Muscle layer of colon (tissue), 2 donors: ENCODE measurements at regions not wholly inside any gene's neighbourhood (a gene's known extent, or its start where the extent isn't known, plus 50 kb on each side); places are given as distances from the start of the nearest gene placed in this dataset.

Experiments
- H3K27ac ChIP-seq: one replicate; pipeline ENCODE4 v1.7.0; 2013; ENCODE audit warnings: low read depth, mild to moderate bottlenecking, low read length, moderate library complexity
- H3K27me3 ChIP-seq, 2 donors: one replicate each; pipeline ENCODE4 v1.7.0; 2013; ENCODE audit warnings: low read length in 2 of 2, mild to moderate bottlenecking in 2 of 2; ENCODE audit not compliant: insufficient read depth in 2 of 2, control insufficient read depth in 1 of 2
- H3K36me3 ChIP-seq: one replicate; pipeline ENCODE4 v1.7.0; 2013; ENCODE audit warnings: mild to moderate bottlenecking, low read length; ENCODE audit not compliant: insufficient read depth
- H3K4me1 ChIP-seq: one replicate; pipeline ENCODE4 v1.7.0; 2013; ENCODE audit warnings: mild to moderate bottlenecking, low read length; ENCODE audit not compliant: insufficient read depth
- H3K4me3 ChIP-seq, 2 donors: one replicate each; pipeline ENCODE4 v1.7.0; 2013; ENCODE audit warnings: low read length in 2 of 2, low read depth in 1 of 2, mild to moderate bottlenecking in 1 of 2, moderate library complexity in 1 of 2
- H3K9ac ChIP-seq: one replicate; pipeline ENCODE4 v1.7.0; 2013; ENCODE audit warnings: low read length
- H3K9me3 ChIP-seq: one replicate; pipeline ENCODE4 v1.7.0; 2013; ENCODE audit warnings: mild to moderate bottlenecking, low read length
- donor health status: abdominal sarcoma.
- donor health status: Adenocarcinoma of cecum.

DNA sequence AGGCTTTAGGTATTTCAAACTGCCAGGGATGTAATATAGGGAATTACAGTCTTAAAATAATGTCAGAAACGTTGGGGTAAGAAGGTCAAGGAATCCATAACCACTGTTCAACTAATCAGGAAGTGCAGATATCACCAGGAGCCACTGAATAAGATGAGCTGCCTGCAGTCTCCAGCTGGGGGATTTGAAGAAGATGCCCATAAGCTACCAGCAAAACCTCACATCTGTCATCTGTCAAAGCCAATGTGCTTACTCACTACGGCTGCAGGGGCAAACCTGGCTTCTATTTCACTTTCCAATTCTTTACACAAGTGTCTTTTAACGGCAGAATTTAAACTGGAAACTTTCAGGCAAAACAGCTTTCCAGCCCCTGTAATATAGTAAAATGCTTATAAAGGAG lies 1410.1 kb upstream of the ATXN8OS start:
- H3K27me3 ChIP-seq = no peaks in the 10 kb centered on the region
- H3K9me3 ChIP-seq = no peaks in the 10 kb centered on the region
- H3K36me3 ChIP-seq = no peaks in the 10 kb centered on the region
- no peak overlapping the region for H3K4me3 ChIP-seq
- no peak overlapping the region for H3K27ac ChIP-seq
- no peak overlapping the region for H3K9ac ChIP-seq
- no peaks in the 10 kb centered on the region for H3K4me1 ChIP-seq

DNA sequence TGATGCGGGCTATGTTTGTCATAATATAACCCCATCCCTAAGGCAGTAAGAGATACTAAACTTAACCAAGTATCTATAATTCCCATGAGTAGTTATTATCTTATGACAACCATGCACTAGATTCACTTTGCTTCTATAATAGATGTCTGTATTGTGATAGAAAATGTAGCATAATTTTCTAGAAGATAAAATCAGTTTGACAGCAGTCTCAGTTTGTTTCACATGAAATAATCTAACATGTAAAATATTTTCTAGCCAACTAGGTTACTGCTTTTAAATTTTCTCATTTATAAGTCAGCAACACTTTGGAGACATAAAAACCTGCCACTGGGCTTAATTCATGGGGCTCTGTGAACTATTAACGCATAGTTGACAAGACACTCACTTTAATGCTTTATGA lies 1410.7 kb upstream of the ATXN8OS start:
- no peaks in the 10 kb centered on the region for H3K9me3 ChIP-seq
- no peak overlapping the region for H3K4me3 ChIP-seq
- H3K27me3 ChIP-seq = no peaks in the 10 kb centered on the region
- H3K36me3 ChIP-seq = no peaks in the 10 kb centered on the region
- H3K4me1 ChIP-seq = no peaks in the 10 kb centered on the region
- H3K9ac ChIP-seq = no peak overlapping the region
- no peak overlapping the region for H3K27ac ChIP-seq

DNA sequence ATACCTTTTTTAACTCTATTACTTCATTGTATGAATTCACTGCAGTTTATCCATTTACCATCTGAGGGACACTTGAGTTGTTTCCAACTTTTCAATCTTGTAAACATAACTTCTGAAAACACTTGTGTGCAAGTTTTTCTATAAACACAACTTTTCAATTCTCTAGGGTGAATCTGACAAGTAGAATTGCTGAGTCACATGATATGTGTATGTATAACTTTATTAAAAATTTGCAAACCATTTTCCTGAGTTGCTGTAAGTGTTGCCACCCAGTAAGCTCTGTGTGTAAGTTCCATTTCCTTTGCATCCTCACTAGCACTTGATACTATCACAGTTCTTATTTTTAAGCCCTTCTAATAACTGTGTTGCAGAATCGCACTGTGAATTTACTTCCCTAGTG lies 1415.6 kb upstream of the ATXN8OS start:
- Histone ChIP-seq H3K4me1 (no peaks in the 10 kb centered on the region), H3K9me3 (no peaks in the 10 kb centered on the region), H3K9ac (no peak overlapping the region), H3K36me3 (no peaks in the 10 kb centered on the region), H3K4me3 (no peak overlapping the region), H3K27ac (no peak overlapping the region), H3K27me3 (no peaks in the 10 kb centered on the region)

DNA sequence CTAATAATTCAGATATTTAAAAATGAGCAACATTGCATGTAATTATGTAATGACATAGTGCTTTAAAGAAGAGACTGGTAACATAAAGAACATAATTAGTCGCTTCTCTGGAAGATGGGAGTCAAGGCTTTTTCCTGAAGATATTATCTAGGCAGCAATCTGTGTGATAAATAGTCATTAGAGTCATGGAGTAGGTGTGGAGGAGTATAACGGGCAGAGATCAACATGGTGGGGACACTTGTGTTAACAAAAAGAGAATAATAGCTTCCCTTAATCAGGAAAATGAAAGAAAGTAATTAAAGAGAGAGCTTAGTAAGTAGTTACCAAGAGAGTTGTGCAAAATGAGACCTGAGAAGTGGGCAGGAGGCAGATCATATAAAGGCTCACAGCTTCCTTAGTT lies 1417.1 kb upstream of the ATXN8OS start:
- no peaks in the 10 kb centered on the region for H3K36me3 ChIP-seq
- no peak overlapping the region for H3K4me3 ChIP-seq
- no peaks in the 10 kb centered on the region for H3K4me1 ChIP-seq
- no peak overlapping the region for H3K9ac ChIP-seq
- no peaks in the 10 kb centered on the region for H3K27me3 ChIP-seq
- H3K27ac ChIP-seq = no peak overlapping the region
- H3K9me3 ChIP-seq = no peaks in the 10 kb centered on the region

DNA sequence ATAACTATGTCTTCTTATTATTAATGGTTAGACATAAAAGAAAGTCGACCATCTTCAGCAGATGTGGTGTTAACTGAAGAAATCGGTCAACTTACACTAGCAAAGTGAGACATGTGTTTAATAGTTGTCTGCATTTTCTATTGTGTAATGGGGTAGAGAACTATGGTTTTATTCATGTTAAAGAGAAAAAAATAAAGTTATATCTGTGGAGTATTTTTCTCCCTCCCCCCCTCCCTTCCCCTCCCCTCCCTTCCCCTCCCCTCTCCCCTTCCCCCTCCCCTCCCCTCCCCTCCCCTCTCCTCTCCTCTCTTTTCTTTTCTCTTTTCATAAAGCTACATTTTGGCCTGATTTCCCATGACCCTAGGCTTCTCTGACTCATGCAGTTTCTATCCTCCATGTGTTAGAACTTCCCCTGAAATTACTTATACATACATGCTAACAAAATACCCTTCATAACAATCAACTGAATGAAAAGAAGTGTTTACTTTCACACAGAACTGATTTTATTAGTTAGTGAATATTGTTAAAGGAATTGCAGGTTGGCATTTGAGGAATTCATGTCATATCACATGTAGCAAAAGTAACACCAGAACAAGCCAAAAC lies 1431.0 kb upstream of the ATXN8OS start:
- Histone ChIP-seq H3K9me3 (no peaks in the 10 kb centered on the region), H3K27me3 (no peaks in the 10 kb centered on the region), H3K36me3 (no peaks in the 10 kb centered on the region), H3K27ac (no peak overlapping the region), H3K4me1 (no peaks in the 10 kb centered on the region), H3K9ac (no peak overlapping the region), H3K4me3 (no peak overlapping the region)

DNA sequence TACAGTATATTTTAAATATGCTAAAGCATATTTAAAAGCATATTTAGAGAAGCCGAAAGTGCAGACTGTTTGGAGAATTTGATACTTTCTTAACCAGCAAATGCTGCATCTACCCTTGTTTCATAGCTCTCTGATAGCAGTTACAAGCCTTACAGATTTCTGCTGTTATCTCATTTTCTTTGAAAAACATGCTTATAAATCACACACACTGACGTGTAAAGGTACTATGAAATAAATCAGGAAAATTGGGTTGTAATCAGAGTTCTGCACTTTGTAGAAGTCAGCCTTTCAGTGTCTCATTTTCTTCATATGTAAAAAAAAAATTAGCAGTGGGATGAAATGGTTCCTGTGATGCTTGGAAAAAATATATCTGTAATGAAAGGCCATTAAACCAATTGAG lies 1432.4 kb upstream of the ATXN8OS start:
- no peaks in the 10 kb centered on the region for H3K4me1 ChIP-seq
- H3K9me3 ChIP-seq = no peaks in the 10 kb centered on the region
- H3K9ac ChIP-seq = no peak overlapping the region
- H3K27ac ChIP-seq = no peak overlapping the region
- no peaks in the 10 kb centered on the region for H3K27me3 ChIP-seq
- H3K36me3 ChIP-seq = no peaks in the 10 kb centered on the region
- no peak overlapping the region for H3K4me3 ChIP-seq

DNA sequence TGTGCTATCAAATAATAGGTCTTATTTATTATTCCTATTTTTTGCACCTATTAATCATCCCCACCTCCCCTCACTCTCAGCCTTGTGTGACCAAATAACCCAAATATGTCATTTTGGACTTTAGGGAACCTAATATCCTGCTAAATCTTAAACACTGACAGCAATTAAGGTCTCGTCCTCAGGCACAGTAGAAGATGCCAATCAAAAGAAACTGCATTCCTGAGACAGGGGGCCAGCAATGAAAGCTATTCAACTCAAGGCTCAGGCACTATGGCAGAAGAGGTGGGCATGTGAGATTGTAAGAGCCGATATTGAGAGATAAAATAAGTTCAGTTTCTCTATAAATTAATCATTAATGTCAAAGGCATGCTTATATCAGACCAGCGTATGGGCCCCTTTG lies 1437.7 kb upstream of the PCDH9 start:
- Histone ChIP-seq H3K27me3 (no peaks in the 10 kb centered on the region), H3K9ac (no peak overlapping the region), H3K36me3 (no peaks in the 10 kb centered on the region), H3K4me1 (no peaks in the 10 kb centered on the region), H3K9me3 (no peaks in the 10 kb centered on the region), H3K27ac (no peak overlapping the region), H3K4me3 (no peak overlapping the region)

DNA sequence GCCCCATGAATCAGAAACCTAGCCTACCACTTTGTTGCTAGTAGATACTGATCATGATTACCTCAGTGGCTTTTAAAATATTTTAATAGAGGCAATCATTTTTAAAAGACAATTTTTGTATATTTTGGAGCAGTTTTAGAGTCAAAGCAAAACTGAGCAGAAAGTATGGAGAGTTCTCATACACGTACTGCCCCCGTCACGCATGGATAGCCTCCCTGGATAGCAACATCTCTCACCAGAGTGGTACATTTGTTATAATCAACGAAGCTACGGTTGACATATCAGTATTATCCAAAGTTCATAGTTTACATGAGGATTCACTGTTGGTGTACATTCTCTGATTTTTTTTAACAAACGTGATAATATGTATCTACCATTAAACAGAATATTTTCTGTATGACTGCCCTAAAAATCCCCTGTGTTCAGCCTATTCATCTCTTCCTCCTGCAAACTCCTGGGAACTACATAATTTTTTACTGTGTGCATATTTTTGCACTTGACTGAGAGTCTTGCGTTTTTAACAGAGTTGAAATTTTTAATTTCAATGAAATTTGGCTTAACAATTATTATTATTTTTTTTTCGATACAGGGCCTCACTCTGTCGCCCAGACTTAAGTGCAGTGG lies 1436.8 kb upstream of the PCDH9 start:
- H3K9me3 ChIP-seq = no peaks in the 10 kb centered on the region
- H3K27ac ChIP-seq = no peak overlapping the region
- H3K36me3 ChIP-seq = no peaks in the 10 kb centered on the region
- H3K4me1 ChIP-seq = no peaks in the 10 kb centered on the region
- H3K27me3 ChIP-seq = no peaks in the 10 kb centered on the region
- H3K9ac ChIP-seq = no peak overlapping the region
- H3K4me3 ChIP-seq = no peak overlapping the region

DNA sequence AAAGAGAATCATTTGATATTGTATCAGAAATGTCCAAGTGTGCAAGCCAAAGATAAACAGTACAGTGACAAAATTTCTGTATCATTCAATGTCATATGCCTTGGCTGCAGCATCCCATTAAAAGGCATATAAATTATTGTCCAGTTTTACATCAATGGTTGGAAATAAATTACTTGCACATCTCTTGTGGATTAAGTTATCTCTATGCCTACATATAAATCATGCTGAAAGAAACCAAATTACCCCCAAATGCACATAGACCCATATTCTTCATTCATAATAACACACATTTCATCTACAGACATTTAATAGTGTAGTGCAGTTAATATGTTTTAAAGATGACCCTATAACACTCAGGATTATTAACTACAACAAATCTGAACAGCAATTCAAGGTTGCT lies 1415.7 kb upstream of the PCDH9 start:
- no peaks in the 10 kb centered on the region for H3K36me3 ChIP-seq
- no peaks in the 10 kb centered on the region for H3K4me1 ChIP-seq
- no peak overlapping the region for H3K4me3 ChIP-seq
- no peaks in the 10 kb centered on the region for H3K27me3 ChIP-seq
- no peak overlapping the region for H3K27ac ChIP-seq
- H3K9ac ChIP-seq = no peak overlapping the region
- no peaks in the 10 kb centered on the region for H3K9me3 ChIP-seq

DNA sequence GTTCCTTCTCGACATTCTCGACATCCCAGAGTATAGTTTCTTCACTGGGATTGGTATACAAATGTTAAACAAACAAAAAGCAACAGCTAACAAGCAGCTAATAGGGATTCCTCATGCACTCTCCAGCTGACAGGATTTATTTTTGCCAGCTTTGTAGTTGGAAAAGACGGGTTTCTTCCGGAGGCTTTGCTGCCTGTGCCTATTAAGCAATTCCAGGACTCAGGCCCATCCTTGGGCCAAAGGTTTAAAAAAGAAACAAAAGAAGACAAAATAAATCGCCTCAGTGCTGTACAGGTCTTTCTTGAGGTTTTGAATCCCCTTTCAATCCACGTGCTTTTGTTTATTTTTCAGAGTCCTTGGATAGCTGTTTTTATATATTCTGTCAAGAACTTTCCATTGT lies 1414.5 kb upstream of the PCDH9 start:
- no peak overlapping the region for H3K27ac ChIP-seq
- H3K4me3 ChIP-seq = no peak overlapping the region
- no peaks in the 10 kb centered on the region for H3K27me3 ChIP-seq
- no peaks in the 10 kb centered on the region for H3K4me1 ChIP-seq
- no peaks in the 10 kb centered on the region for H3K36me3 ChIP-seq
- no peak overlapping the region for H3K9ac ChIP-seq
- no peaks in the 10 kb centered on the region for H3K9me3 ChIP-seq

DNA sequence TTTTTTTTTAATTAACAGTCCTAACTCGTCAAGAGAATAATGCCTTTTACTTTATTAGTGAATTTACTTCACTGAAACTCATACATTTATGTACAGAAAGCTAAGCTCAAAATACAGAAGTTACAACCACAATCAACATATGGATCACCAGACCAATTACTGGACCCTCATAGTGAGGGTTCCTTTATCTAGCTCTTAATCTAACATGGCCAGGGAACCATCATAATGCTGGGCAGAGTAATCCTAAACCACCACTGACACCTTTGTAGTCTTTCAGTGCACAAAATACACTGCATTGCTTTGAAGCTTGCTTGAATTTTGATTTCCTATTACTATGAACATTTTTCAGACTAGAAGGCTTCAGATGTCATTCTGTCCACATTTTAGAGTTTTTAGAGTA lies 1406.6 kb upstream of the PCDH9 start:
- Histone ChIP-seq H3K27ac (no peak overlapping the region), H3K9ac (no peak overlapping the region), H3K4me1 (no peaks in the 10 kb centered on the region), H3K36me3 (no peaks in the 10 kb centered on the region), H3K27me3 (no peaks in the 10 kb centered on the region), H3K9me3 (no peaks in the 10 kb centered on the region), H3K4me3 (no peak overlapping the region)

DNA sequence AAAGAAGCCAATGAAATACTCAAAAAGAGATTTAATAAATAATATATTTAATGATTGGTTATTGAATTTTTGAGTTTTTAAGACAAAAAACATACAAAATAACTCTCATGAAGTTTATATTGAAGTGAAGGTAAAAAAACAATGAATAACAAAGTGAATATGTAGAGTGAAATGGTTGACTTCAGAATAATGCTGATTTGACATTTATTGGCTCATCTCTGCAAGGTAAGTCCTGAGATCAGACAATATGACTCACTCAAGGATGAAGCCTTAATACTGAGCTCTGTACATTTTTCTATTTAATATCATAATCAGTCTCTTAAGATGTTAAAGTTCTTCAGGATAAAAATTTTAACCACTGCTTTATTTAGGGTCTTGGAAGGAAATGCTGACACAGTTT lies 1398.9 kb upstream of the PCDH9 start:
- Histone ChIP-seq H3K27ac (no peak overlapping the region), H3K36me3 (no peaks in the 10 kb centered on the region), H3K9ac (no peak overlapping the region), H3K4me3 (no peak overlapping the region), H3K9me3 (no peaks in the 10 kb centered on the region), H3K27me3 (no peaks in the 10 kb centered on the region), H3K4me1 (no peaks in the 10 kb centered on the region)
